HS-5 (cell line): ENCODE measurements at regions not wholly inside any gene's neighbourhood (a gene's known extent, or its start where the extent isn't known, plus 50 kb on each side); places are given as distances from the start of the nearest gene placed in this dataset.
A peak's percentile ranks its signal among the peaks of the same experiment; 100 is the strongest.

ENCODE experiments used
- DNase-seq: peaks from one replicate; pipeline ENCODE4 v3.0.0-alpha.2; 2012; ENCODE audit warnings: low read depth

DNA sequence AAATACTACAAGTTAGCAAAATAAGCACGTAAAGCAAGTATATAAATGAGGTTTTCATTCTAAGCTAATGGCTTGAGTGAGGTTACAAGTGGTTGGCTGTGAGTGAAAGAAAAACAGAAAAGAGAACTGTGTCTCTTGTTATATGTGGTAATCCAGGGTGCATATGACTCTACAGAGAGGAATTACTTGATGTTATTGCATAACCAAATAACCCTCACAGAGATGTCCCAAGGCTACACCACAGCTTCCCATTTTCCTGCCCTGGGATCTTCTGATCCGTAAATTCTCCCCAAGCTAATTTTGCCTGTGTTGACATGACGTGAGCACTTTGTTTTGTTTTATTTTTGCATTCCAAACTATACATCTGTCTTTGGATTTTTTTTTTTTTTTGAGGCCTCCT is 470.0 kb upstream of the INTU start:
- no peak for DNase-seq

DNA sequence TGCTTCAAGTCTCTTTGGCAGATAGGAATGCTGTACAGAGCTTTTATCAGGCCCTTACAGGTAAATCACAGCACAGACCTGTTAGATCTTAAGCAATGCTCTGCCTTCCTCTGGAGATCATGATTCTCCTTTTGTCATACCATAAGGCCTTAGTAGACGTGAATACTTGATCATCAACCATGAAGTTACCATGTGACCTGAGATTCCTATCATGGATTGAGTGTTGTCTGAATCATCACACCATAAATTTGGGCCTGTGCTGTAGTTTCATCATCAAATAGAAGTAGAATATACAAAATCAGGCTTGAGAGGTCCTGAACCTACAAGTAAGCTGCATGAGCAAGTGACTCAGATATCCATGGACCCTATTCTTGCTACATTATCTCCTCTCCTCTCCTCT is 466.8 kb upstream of the INTU start:
- no peak for DNase-seq

DNA sequence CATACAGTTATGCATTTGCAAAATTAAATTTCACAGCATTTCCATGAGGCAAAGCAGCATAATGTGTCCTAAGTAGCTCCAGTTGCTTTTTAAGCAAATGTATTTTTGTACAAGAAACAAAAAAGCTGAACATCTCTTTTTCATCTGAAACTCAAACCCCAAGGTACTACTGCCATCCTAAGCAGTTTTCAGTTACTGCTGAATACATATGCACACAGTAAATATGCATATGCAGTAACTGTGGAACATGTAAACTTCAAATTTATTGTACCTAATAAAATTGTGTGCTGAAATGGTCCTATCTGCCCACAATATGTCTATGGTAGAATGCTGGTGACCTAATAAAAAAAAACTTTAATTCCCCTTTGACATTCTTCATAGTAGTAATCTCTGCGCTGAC is 458.6 kb upstream of the INTU start:
- no peak for DNase-seq

DNA sequence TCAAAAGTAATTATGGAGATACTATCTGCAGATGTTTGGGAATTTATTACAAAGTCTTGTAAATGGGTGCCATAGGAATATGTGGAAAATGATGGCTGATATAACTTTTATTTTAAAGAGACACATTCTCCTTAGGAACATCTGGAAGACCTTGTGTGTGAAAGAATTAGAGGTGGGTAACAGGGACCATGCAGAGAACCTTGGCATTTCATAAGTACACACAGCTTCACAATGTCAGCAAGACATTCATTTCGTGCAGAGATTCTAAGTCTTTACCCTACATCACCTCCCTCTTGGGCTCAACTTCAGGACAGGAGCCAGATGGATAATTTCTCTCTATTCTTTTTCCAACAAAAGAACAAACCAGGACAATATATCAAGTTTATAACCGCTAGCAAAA is 458.1 kb upstream of the INTU start:
- DNase-seq, result no peak

DNA sequence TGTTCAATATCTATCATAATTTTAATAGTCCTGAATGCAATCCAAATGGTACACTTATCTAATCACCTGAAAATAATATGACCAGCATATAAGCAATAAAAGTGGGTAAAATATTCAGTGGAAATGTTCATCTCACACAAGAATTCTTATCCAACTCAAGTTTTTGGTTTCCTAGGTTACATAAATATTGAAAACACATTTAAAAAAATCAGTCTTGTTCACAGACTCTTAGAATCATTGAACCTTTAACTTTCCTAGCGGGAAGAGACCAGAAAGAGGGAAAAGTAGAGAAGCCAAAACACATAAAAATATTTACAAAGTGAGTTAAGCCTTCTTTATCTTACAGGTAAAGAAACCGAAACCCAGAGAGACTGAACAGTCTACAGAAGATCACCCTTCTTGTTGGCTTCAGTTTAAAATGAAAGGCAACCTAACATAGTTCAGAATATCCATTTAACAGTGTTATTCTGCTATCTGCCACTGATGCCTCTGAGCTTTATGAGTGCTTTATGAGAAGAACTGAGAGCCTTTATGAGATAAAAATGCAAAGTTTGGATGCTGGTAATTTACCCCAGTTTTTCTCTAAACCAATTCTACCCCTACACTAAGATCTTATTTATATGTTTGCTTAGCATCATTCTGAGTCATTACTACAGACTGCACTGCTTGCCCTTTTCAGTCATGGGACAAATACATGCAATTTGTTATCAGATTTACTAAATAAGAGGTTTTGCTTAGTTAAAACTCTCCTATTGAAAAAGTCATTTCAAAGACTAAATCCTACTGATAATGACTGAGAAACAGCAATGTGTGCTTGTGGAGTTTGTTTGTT is 453.3 kb upstream of the INTU start:
- no peak for DNase-seq

DNA sequence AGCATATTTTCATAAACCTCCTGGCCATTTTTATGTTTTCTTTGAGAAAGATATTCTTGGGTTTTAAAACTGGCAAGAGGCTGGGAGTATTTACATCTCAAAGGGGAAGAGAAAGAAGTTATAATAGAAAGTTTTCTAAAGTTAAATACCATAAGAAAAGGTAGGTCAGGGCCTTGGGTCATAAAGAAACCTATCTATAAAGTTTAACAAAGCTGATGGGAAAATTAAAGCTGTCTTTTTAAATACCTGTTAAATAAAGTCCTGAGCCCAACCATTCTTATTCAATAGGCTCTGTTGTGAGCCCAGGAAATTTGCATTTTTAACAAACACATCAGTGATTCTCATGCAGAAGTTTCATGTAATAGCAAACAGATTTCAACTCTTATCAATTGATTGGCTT is 451.8 kb upstream of the INTU start:
- no peak for DNase-seq

GRCh38 chr4:127182687-127183086 is 450.1 kb upstream of the INTU start:
- DNase-seq, result no peak

GRCh38 chr4:127188847-127189246 is 443.9 kb upstream of the INTU start:
- no peak for DNase-seq

DNA sequence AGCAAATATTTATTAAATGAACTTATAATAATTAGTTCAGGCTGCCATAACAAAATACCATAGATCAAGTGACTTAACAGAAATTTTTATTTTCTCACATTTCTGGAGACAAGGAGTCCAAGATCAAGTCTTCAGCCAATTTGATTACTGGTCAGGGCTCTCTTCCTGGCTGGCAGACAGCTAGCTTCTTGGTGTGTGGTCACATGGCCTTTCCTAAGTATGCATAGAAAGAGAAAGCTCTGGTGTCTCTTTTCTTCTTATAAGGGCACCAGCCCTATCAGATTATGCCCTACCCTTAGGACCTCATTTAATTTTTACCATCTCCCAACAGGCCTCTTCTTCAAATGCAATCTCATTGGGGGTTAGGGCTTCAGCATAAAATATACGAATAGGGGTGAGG is 438.5 kb upstream of the INTU start:
- DNase-seq, result no peak

GRCh38 chr4:127196655-127197352 is 436.0 kb upstream of the INTU start:
- no peak for DNase-seq

DNA sequence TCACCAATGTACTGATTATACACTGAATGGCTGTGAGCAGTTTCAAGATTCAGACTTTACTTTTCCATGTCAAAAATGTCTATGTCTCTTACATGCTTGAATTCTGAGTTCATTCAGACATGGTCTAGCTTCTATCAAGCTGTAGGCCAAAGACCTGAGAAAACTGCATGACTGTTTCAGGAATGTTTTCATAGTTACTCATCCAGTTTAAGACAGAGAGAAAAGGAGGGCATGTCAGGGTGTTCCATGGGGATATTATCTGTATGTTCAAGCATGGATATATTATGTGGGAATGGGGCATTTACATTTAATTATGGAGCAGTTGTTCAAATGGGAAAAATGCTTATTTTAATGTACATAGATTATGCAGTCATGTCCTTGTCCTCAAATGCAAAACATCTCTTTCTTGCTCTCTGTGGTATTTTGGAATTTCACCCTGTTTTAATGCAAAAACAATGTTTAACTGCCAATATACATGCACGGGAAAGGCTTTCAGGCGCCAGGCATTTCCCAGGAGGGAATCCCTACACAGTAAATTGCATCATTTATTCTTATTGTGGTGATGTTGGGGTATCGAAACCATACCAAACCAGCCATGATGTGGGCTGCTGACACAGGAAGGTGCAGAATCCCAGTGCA is 429.1 kb upstream of the INTU start:
- DNase-seq, result peak; percentile 24

DNA sequence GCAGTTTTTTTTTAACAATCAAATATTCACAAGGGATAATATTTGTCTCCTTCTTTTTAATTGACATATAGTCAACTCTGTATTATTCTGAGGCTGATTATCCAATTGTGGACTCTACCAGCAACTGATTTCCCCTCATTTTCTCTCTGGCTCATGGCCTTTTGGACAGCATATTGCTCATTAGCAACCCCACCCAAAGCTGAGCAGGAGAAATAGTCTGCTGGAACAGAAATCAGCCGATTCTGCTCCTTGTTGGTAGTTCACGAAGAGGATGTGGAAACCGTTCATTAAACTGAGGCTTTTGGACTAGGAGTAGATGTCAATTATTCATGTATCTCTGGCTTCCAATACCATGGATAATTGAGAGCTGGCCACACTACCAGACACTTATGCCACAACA is 428.4 kb upstream of the INTU start:
- DNase-seq, result no peak

DNA sequence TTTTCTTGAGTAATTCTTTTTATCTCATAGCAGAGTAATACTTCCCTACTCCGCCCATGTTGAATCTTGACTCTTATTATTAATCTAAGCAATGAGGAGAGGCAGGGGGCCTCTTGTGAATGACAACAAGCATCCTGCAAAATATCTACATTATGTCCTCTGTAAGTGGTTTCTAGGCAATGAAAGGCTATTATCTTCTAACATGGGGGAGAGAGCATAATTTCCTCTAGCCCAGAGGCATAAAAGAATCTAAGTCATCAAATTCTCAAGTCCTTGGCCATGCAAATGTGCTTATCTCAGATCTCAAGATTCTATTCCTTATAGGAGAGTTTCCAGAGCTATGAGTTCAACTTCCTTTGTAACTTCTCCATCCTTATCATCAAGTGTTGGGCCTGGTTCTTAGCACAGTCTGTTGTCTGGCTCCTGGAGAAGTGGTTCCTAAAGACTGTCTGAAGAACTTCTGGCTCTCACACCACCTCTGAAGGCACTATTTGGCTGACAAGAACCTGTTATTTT is 423.1 kb upstream of the INTU start:
- DNase-seq, result no peak

DNA sequence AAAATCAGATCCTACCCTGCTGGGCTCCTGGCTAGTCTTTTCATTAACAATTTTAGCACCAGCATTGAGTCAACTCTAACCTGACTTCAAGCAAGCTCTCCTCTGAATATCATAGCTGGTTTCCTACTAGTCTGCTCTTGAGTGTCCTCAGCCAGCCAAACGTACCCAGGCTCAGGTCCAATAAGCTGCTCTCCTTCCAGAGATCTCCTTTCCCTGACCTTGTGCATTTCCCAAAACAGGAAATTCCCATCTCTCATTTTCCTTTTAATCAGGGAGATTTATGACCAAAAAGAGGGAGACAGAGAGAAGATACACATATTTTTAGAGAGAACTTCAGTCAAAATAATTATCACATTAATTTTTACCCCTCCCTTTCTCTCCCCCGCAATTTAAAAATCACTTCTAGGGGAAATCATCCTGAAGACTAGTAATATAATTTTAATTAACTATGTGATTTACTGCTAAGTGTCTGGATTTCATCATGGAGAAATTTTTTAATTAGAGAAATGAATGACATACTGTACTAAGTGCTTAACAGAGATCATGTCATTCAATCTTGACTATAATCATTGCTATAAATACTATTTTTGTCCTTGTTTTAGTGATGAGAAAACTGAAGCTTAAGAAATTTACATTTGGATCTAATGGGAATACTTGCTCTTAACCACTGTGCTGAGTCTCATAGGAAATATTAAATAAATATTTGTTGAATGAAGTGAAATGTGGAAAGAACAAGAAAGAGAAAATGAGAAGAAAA is 421.7 kb upstream of the INTU start:
- DNase-seq, result no peak

GRCh38 chr4:127211650-127212560 is 420.9 kb upstream of the INTU start:
- no peak for DNase-seq

DNA sequence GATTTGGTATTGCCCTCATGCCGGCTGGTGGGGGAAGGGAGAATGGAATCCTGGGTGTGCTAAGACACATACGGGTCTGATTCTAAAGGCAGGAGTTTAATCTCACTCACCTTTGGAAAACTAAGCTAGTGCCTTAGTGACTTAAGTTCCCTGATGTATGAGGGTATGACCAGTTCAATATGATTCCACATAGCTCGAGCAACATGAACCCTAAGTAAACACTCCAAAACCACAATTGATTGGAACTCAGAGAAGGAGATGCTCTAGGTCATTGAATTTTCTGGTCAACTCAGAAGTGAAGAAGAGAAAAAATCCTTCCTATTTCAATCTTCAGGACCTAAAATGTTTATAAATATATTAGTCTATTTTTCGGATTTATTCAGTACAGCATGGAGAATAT is 420.1 kb upstream of the INTU start:
- DNase-seq, result no peak

DNA sequence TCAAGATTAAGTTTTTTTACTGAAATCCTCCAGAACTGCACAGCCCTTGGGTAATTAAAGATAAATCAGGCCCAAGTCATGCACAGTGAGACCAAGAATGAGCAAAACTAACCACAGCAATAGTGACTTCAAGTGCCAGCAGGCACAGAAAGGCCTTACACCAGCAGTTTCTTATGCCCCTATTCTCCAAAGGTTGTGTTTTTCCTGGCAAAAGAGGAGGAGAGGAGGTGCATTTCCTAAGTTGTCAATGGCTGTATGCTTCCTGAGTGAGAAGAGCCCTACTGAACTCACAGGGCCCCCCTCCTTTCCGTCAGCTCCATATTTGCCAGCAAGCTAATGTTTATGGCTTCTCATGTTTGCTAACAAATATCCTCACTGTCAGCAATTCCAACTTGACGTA is 418.7 kb upstream of the INTU start:
- no peak for DNase-seq

DNA sequence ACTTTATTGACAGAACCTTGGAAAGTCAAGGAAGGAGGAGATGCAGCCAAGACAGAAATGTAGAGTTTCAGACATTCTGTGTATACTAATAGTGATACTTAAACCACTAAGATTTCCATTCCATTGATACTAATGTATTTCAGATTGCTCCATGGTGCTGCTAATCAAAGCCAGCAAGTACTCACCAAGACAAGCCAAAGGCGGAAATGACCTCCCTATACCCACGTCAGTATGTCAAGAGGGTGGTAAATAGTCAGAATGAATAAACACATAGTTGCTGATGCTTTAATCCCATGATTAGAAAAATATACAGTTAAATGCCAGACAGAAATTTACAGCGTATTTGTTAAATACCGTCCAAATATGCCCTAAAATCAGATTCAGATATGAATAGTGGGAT is 417.8 kb upstream of the INTU start:
- DNase-seq, result no peak

GRCh38 chr4:127217586-127218229 is 415.0 kb upstream of the INTU start:
- no peak for DNase-seq

DNA sequence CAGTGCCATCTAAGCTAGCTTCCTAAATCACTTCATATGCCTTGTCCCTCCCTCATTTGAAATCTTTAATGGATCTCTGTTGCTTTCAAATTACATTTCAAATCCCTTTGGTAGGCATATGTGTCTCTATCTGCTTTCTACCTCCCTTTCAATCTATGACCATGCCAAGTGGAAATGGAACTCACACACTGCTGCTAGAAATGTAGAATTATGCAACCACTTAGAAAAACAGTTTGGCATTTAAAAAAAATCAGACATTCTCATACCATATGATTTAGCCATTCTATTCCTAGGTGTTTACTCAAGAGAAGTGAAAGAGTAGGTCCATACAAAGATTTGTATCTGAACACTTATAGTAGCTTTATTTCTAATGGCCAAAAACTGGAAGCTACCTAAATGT is 413.5 kb upstream of the INTU start:
- no peak for DNase-seq

GRCh38 chr4:127224556-127224955 is 408.2 kb upstream of the INTU start:
- DNase-seq, result no peak
